GM19351 (cell line): ENCODE measurements at regions not wholly inside any gene's neighbourhood (a gene's known extent, or its start where the extent isn't known, plus 50 kb on each side); places are given as distances from the start of the nearest gene placed in this dataset.
A peak's percentile ranks its signal among the peaks of the same experiment; 100 is the strongest.
"Not testable (repeated sequence)": the region's sequence is repeated elsewhere in the genome, so short reads cannot be mapped to it uniquely, and the experiment has no call there.

ENCODE experiments used
- ATAC-seq: cut with Tn5 transposase; IDR thresholded peaks from one replicate; pipeline ENCODE4 v1.9.1; 2021; ENCODE audit warnings: mild to moderate bottlenecking, moderate library complexity; ENCODE audit not compliant: unreplicated experiment

GRCh38 chr3:107150675-107151074 is 226.6 kb upstream of the CCDC54 start:
- ATAC-seq = no peak

GRCh38 chr3:107153981-107154380 is 223.3 kb upstream of the CCDC54 start:
- no peak for ATAC-seq

- no peak for ATAC-seq
Measured at GRCh38 chr3:107172411-107172810, 204.8 kb upstream of the CCDC54 start.

GRCh38 chr3:107184375-107184774 is 192.9 kb upstream of the CCDC54 start:
- ATAC-seq = no peak

GRCh38 chr3:107188262-107188661 is 189.0 kb upstream of the CCDC54 start:
- no peak for ATAC-seq

- ATAC-seq = no peak
Measured at GRCh38 chr3:107189158-107189791, 188.0 kb upstream of the CCDC54 start.

- ATAC-seq = no peak
Measured at GRCh38 chr3:107193116-107193515, 184.1 kb upstream of the CCDC54 start.

- no peak for ATAC-seq
Measured at GRCh38 chr3:107198581-107199181, 178.6 kb upstream of the CCDC54 start.

- no peak for ATAC-seq
Measured at GRCh38 chr3:107201146-107201545, 176.1 kb upstream of the CCDC54 start.

GRCh38 chr3:107202885-107203284 is 174.4 kb upstream of the CCDC54 start:
- not testable (repeated sequence) for ATAC-seq

- ATAC-seq = no peak
Measured at GRCh38 chr3:107204121-107204520, 173.1 kb upstream of the CCDC54 start.

- ATAC-seq = no peak
Measured at GRCh38 chr3:107205358-107205757, 171.9 kb upstream of the CCDC54 start.

GRCh38 chr3:107206141-107206540 is 171.1 kb upstream of the CCDC54 start:
- peak; percentile 68 for ATAC-seq

- no peak for ATAC-seq
Measured at GRCh38 chr3:107206945-107207344, 170.3 kb upstream of the CCDC54 start.

- ATAC-seq = no peak
Measured at GRCh38 chr3:107208100-107208499, 169.1 kb upstream of the CCDC54 start.

- ATAC-seq = no peak
Measured at GRCh38 chr3:107208796-107209195, 168.4 kb upstream of the CCDC54 start.

GRCh38 chr3:107209302-107209990 is 167.8 kb upstream of the CCDC54 start:
- no peak for ATAC-seq

- no peak for ATAC-seq
Measured at GRCh38 chr3:107211608-107212007, 165.6 kb upstream of the CCDC54 start.

GRCh38 chr3:107212618-107213017 is 164.6 kb upstream of the CCDC54 start:
- ATAC-seq = no peak

GRCh38 chr3:107213044-107213669 is 164.1 kb upstream of the CCDC54 start:
- ATAC-seq = no peak

- no peak for ATAC-seq
Measured at GRCh38 chr3:107216229-107216628, 161.0 kb upstream of the CCDC54 start.

- ATAC-seq = no peak
Measured at GRCh38 chr3:107216711-107217110, 160.5 kb upstream of the CCDC54 start.
